Body of pancreas (tissue), 4 donors: ENCODE measurements at regions not wholly inside any gene's neighbourhood (a gene's known extent, or its start where the extent isn't known, plus 50 kb on each side); places are given as distances from the start of the nearest gene placed in this dataset.

Experiments
- ATAC-seq: fragments of 150-250 bp; one replicate; pipeline ENCODE4 v1.9.1; 2016
- DNase-seq, 4 donors: peaks; one replicate each; pipeline ENCODE4 v3.0.0-alpha.2; 2019
- H3K27ac ChIP-seq, 4 donors: fragments of 200-600 bp; sonication (generic); 1 replicate in 3 of 4; 2 replicates in 1 of 4; pipeline versions ENCODE4 v1.5.1 to v1.6.1; 2016 to 2019; ENCODE audit warnings: mild to moderate bottlenecking in 1 of 4, mixed read lengths in 1 of 4, moderate library complexity in 1 of 4
- H3K27me3 ChIP-seq, 2 donors: fragments of 200-600 bp; sonication (generic); one replicate each; pipeline ENCODE4 v1.6.0; 2016; ENCODE audit warnings: mild to moderate bottlenecking in 1 of 2
- H3K36me3 ChIP-seq, 2 donors: fragments of 200-600 bp; sonication (generic); replicated peaks in 1 of 2; 2 replicates each; pipeline ENCODE4 v1.5.1; 2016; ENCODE audit warnings: low read depth in 2 of 2; ENCODE audit not compliant: insufficient read depth in 1 of 2
- H3K4me1 ChIP-seq: fragments of 200-600 bp; sonication (generic); one replicate; pipeline ENCODE4 v1.6.0; 2016
- H3K4me3 ChIP-seq, 2 donors: fragments of 200-600 bp; sonication (generic); 1 replicate in 1 of 2; 2 replicates in 1 of 2; pipeline ENCODE4 v1.5.1; 2016 to 2019
- H3K9me3 ChIP-seq, 3 donors: fragments of 200-600 bp; sonication (generic); 1 replicate in 2 of 3; 2 replicates in 1 of 3; pipeline ENCODE4 v1.5.1; 2016
- CTCF ChIP-seq, 7 experiments: fragments of 450-650 bp in 4 of 7; fragments of 200-600 bp in 3 of 7; sonication (generic) in 3 of 7; IDR thresholded peaks; one replicate each; pipeline ENCODE4 v1.5.1; 2016 to 2019; ENCODE audit warnings: antibody characterized with exemption in 7 of 7
- POLR2A ChIP-seq, 3 donors: fragments of 450-650 bp; IDR thresholded peaks; one replicate each; pipeline ENCODE4 v1.6.1; 2016; ENCODE audit warnings: antibody characterized with exemption in 3 of 3, mild to moderate bottlenecking in 2 of 3
- WGBS, 2 donors: methylation state at CpG; one replicate each; pipeline ENCODE4 v1.1.5; 2017; 5-methylcytosine and 5-hydroxymethylcytosine counted together
- intact Hi-C: fragments of 100-400 bp; cut with DNase I; formaldehyde crosslinking; loops from one replicate; pipeline ENCODE4 v1.15.1; 2023

DNA sequence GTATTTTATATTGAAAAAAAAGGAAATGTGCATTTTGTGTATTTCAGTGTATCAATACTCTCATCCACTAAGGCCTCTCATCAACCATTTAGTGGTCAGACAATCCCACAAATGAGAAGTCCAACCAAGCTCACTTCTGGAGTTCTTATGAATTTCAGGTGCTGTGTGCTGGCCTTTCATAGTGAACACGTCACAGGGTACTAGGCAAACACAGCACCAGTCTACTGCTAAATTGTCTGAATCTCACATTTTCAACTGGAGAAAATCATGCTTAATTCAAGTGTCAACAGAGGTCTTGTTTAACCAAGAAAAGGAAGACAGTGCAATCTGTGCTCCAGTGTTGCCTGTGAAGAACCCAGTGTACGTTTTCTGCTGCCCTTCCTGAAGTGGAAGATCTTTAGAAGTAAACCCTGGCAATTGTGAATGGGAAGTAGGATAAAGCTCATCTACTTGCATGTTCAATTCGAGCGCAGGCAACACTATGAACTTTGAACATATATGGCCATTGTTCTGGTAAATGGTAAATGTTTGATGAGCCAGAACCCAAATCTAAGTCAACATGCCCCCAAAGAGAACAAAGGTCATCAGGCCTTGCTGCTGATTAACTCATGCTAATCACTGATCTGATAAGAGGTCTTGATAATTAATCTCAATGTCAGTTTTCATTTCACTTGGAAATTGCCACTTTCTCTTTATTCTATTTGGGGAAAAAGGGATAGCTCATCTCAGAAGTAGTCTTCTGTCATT, 439.2 kb upstream of the SOX9 start:
- Histone ChIP-seq H3K27ac (no peak overlapping the region), H3K4me3 (no peak overlapping the region), H3K36me3 (no peaks in the 10 kb centered on the region), H3K27me3 (no peaks in the 10 kb centered on the region), H3K4me1 (no peaks in the 10 kb centered on the region), H3K9me3 (no peaks in the 10 kb centered on the region)
- ATAC-seq (no peak), DNase-seq (no peak)
- 65 to 73% methylated on average over 4 of the region's 4 CpGs for WGBS, 2 donors
- TF ChIP-seq POLR2A (IDR thresholded peaks at IDR 0.05), result no peak
- TF ChIP-seq CTCF (IDR thresholded peaks at IDR 0.05), result no peak
- intact Hi-C loops, result no loop called here

GRCh38 chr17:71682174-71682494, 438.7 kb upstream of the SOX9 start:
- no peak overlapping the region for H3K27ac ChIP-seq
- H3K4me3 ChIP-seq, result no peak overlapping the region
- no peak for TF ChIP-seq POLR2A (IDR thresholded peaks at IDR 0.05)
- TF ChIP-seq CTCF (IDR thresholded peaks at IDR 0.05), result no peak
- no peak for DNase-seq
- intact Hi-C loops, result no loop called here
- no peak for ATAC-seq
- no peaks in the 10 kb centered on the region for H3K36me3 ChIP-seq
- no peaks in the 10 kb centered on the region for H3K4me1 ChIP-seq
- H3K9me3 ChIP-seq, result no peaks in the 10 kb centered on the region
- 65 to 82% methylated on average over 1 of the region's 1 CpG for WGBS, 2 donors
- no peaks in the 10 kb centered on the region for H3K27me3 ChIP-seq

DNA sequence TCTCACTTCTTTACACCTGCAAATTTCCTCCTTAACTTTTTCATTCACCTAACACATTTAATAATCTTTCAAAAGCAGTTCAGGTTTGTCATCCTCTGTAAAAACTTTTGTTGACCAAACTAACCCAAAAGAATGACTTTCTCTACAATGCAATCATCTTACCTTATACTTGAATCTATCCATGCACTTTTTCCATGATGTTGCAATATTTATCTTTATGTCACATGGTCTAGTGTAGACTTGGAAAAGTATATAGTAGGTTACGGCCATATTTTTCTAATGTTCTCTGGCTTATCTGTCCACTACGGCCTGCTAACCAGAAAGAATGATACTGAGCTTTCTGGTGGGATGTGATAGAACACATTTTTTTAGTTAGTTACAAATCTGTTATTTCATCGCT, 431.0 kb upstream of the SOX9 start:
- Histone ChIP-seq H3K4me1 (no peaks in the 10 kb centered on the region), H3K27me3 (no peaks in the 10 kb centered on the region), H3K9me3 (no peaks in the 10 kb centered on the region), H3K4me3 (no peak overlapping the region), H3K27ac (no peak overlapping the region), H3K36me3 (no peaks in the 10 kb centered on the region)
- intact Hi-C loops, result no loop called here
- no peak for ATAC-seq
- TF ChIP-seq POLR2A (IDR thresholded peaks at IDR 0.05) (no peak), CTCF (IDR thresholded peaks at IDR 0.05) (no peak)
- no peak for DNase-seq
- WGBS, 2 donors, result 70 to 79% methylated on average over 3 of the region's 3 CpGs

GRCh38 chr17:71699907-71700306, 420.9 kb upstream of the SOX9 start:
- Histone ChIP-seq H3K27me3 (no peaks in the 10 kb centered on the region), H3K27ac (no peak overlapping the region), H3K4me3 (no peak overlapping the region), H3K9me3 (no peaks in the 10 kb centered on the region), H3K36me3 (no peaks in the 10 kb centered on the region), H3K4me1 (no peaks in the 10 kb centered on the region)
- intact Hi-C loops, result no loop called here
- no peak for DNase-seq
- ATAC-seq, result no peak
- TF ChIP-seq CTCF (IDR thresholded peaks at IDR 0.05) (no peak), POLR2A (IDR thresholded peaks at IDR 0.05) (no peak)

GRCh38 chr17:71703701-71704100, 417.1 kb upstream of the SOX9 start:
- no peaks in the 10 kb centered on the region for H3K36me3 ChIP-seq
- intact Hi-C loops, result no loop called here
- no peak for ATAC-seq
- no peak overlapping the region for H3K4me3 ChIP-seq
- WGBS, 2 donors, result 87 to 88% methylated on average over 2 of the region's 2 CpGs
- H3K9me3 ChIP-seq, result no peaks in the 10 kb centered on the region
- H3K4me1 ChIP-seq, result no peaks in the 10 kb centered on the region
- no peaks in the 10 kb centered on the region for H3K27me3 ChIP-seq
- no peak for DNase-seq
- no peak overlapping the region for H3K27ac ChIP-seq
- TF ChIP-seq CTCF (IDR thresholded peaks at IDR 0.05), result no peak
- no peak for TF ChIP-seq POLR2A (IDR thresholded peaks at IDR 0.05)
